ENCODE measurements at regions not wholly inside any gene's neighbourhood (a gene's known extent, or its start where the extent isn't known, plus 50 kb on each side); places are given as distances from the start of the nearest gene placed in this dataset.
A peak's percentile ranks its signal among the peaks of the same experiment; 100 is the strongest.

- no peak overlapping the region for H3K9ac ChIP-seq (ENCODE audit: low read length)
- peaks cover 1% of the 10 kb centered on the region for H3K4me1 ChIP-seq (ENCODE audit: control insufficient read depth, insufficient read depth, low read depth, low read length)
- no peak overlapping the region for H3K18ac ChIP-seq (ENCODE audit: low read depth in 1 of 2, low read length in 2 of 2)
- no peak overlapping the region for H2BK5ac ChIP-seq (ENCODE audit: low read depth, low read length, poor library complexity, severe bottlenecking)
- no peak overlapping the region for H2BK15ac ChIP-seq (ENCODE audit: low read depth, poor library complexity, severe bottlenecking)
- no peak overlapping the region for H2AK5ac ChIP-seq (ENCODE audit: low read length, severe bottlenecking)
- H3K4me2 ChIP-seq (ENCODE audit: low read length, poor library complexity, severe bottlenecking) = no peak overlapping the region
- no peak overlapping the region for H3K27ac ChIP-seq (ENCODE audit: low read length, poor library complexity, severe bottlenecking)
- H3K9me3 ChIP-seq (ENCODE audit: control insufficient read depth, low read length) = no peaks in the 10 kb centered on the region
- H3K27me3 ChIP-seq (ENCODE audit: control insufficient read depth in 1 of 2, insufficient read depth in 1 of 2, low read length in 2 of 2) = no peaks in the 10 kb centered on the region
- no peak overlapping the region for H3K4ac ChIP-seq (ENCODE audit: low read depth in 1 of 2, low read length in 2 of 2)
- no peak overlapping the region for H3K4me3 ChIP-seq (ENCODE audit: insufficient read depth in 1 of 2, low read depth in 1 of 2, low read length in 2 of 2)
- DNase-seq = peak; percentile 55
- no peaks in the 10 kb centered on the region for H3K79me1 ChIP-seq (replicated peaks; ENCODE audit: low read length, poor library complexity, severe bottlenecking)
- no peaks in the 10 kb centered on the region for H3K36me3 ChIP-seq (ENCODE audit: control insufficient read depth in 1 of 2, insufficient read depth in 2 of 2, low read depth in 1 of 2, low read length in 2 of 2)
- WGBS = 20% methylated on average over 1 of the region's 4 CpGs
- H3K23ac ChIP-seq (ENCODE audit: low read length in 2 of 2) = no peak overlapping the region
- H3K14ac ChIP-seq (ENCODE audit: low read length in 2 of 2) = no peak overlapping the region
- H4K91ac ChIP-seq (ENCODE audit: low read length) = no peak overlapping the region
- H4K8ac ChIP-seq (ENCODE audit: low read length) = no peak overlapping the region
- H2AFZ ChIP-seq (ENCODE audit: low read depth, low read length) = no peak overlapping the region
- no peak overlapping the region for H2BK120ac ChIP-seq (ENCODE audit: low read depth, low read length)
- H2BK12ac ChIP-seq (ENCODE audit: low read length in 2 of 2) = no peak overlapping the region
Observed at GRCh38 chr3:117671722-117672318, 962.2 kb downstream of the TUSC7 start.

DNA sequence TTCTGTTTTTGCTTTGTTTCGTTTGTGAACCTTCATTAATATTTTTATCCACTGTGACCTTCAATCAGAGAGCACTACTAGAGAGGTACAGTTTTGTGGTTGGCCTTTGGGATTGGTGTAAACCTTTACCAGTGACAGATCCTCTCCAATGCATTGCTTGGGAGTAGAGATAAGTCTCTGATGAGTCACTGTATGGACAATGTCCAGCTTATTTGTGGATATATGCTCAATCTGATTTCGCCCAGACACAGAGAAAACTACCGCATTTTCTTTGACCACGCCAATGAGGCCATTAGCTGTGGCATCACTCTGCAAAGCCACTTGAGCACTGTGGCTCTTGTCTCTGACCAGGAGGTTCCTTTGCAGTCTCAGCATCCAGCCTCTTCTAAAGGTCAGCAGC is 964.7 kb downstream of the TUSC7 start:
- Histone ChIP-seq H3K27me3 (ENCODE audit: control insufficient read depth in 1 of 2, insufficient read depth in 1 of 2, low read length in 2 of 2) (no peaks in the 10 kb centered on the region), H3K27ac (ENCODE audit: low read length, poor library complexity, severe bottlenecking) (no peak overlapping the region), H2BK15ac (ENCODE audit: low read depth, poor library complexity, severe bottlenecking) (no peak overlapping the region), H3K14ac (ENCODE audit: low read length in 2 of 2) (no peak overlapping the region), H3K4me2 (ENCODE audit: low read length, poor library complexity, severe bottlenecking) (no peak overlapping the region), H2BK12ac (ENCODE audit: low read length in 2 of 2) (no peak overlapping the region), H3K23ac (ENCODE audit: low read length in 2 of 2) (no peak overlapping the region), H3K18ac (ENCODE audit: low read depth in 1 of 2, low read length in 2 of 2) (no peak overlapping the region), H2BK120ac (ENCODE audit: low read depth, low read length) (no peak overlapping the region), H3K4me3 (ENCODE audit: insufficient read depth in 1 of 2, low read depth in 1 of 2, low read length in 2 of 2) (no peak overlapping the region), H3K79me1 (replicated peaks; ENCODE audit: low read length, poor library complexity, severe bottlenecking) (no peaks in the 10 kb centered on the region), H3K9me3 (ENCODE audit: control insufficient read depth, low read length) (no peaks in the 10 kb centered on the region), H3K36me3 (ENCODE audit: control insufficient read depth in 1 of 2, insufficient read depth in 2 of 2, low read depth in 1 of 2, low read length in 2 of 2) (no peaks in the 10 kb centered on the region), H3K4me1 (ENCODE audit: control insufficient read depth, insufficient read depth, low read depth, low read length) (peaks cover 1% of the 10 kb centered on the region), H2AK5ac (ENCODE audit: low read length, severe bottlenecking) (no peak overlapping the region), H4K8ac (ENCODE audit: low read length) (no peak overlapping the region), H2AFZ (ENCODE audit: low read depth, low read length) (no peak overlapping the region), H3K4ac (ENCODE audit: low read depth in 1 of 2, low read length in 2 of 2) (no peak overlapping the region), H3K9ac (ENCODE audit: low read length) (no peak overlapping the region), H4K91ac (ENCODE audit: low read length) (no peak overlapping the region), H2BK5ac (ENCODE audit: low read depth, low read length, poor library complexity, severe bottlenecking) (no peak overlapping the region)
- DNase-seq = peak; percentile 16
- WGBS = 88% methylated on average over 3 of the region's 4 CpGs

DNA sequence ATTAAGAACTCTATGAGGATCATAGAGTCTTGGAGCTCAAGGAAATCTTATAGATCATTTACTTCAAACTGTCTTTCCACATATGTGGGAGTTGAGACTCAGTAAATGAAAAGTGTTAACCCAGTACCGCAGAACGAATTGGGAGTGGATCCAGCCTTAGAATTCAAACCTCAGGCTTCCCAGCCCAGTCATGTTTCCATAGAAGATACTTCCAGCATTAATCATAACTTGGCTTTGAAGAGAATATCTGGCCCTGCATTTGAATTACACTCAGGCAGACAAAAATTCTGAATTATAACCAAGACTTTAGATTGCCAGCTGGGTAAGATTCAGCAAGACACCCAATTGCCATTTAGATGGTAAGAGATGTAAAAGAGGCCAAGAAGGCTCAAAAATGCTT is 972.0 kb downstream of the TUSC7 start:
- no peak overlapping the region for H3K23ac ChIP-seq (ENCODE audit: low read length in 2 of 2)
- no peaks in the 10 kb centered on the region for H3K79me1 ChIP-seq (replicated peaks; ENCODE audit: low read length, poor library complexity, severe bottlenecking)
- no peak overlapping the region for H3K4me2 ChIP-seq (ENCODE audit: low read length, poor library complexity, severe bottlenecking)
- no peak overlapping the region for H2BK15ac ChIP-seq (ENCODE audit: low read depth, poor library complexity, severe bottlenecking)
- H3K4me3 ChIP-seq (ENCODE audit: insufficient read depth in 1 of 2, low read depth in 1 of 2, low read length in 2 of 2) = no peak overlapping the region
- no peak overlapping the region for H2AFZ ChIP-seq (ENCODE audit: low read depth, low read length)
- WGBS = 96% methylated on average over 2 of the region's 2 CpGs
- no peak overlapping the region for H4K91ac ChIP-seq (ENCODE audit: low read length)
- DNase-seq = no peak
- H3K4ac ChIP-seq (ENCODE audit: low read depth in 1 of 2, low read length in 2 of 2) = no peak overlapping the region
- no peak overlapping the region for H3K18ac ChIP-seq (ENCODE audit: low read depth in 1 of 2, low read length in 2 of 2)
- H3K36me3 ChIP-seq (ENCODE audit: control insufficient read depth in 1 of 2, insufficient read depth in 2 of 2, low read depth in 1 of 2, low read length in 2 of 2) = no peaks in the 10 kb centered on the region
- H2BK5ac ChIP-seq (ENCODE audit: low read depth, low read length, poor library complexity, severe bottlenecking) = no peak overlapping the region
- H3K27me3 ChIP-seq (ENCODE audit: control insufficient read depth in 1 of 2, insufficient read depth in 1 of 2, low read length in 2 of 2) = no peaks in the 10 kb centered on the region
- H3K27ac ChIP-seq (ENCODE audit: low read length, poor library complexity, severe bottlenecking) = no peak overlapping the region
- no peak overlapping the region for H3K14ac ChIP-seq (ENCODE audit: low read length in 2 of 2)
- H2BK12ac ChIP-seq (ENCODE audit: low read length in 2 of 2) = no peak overlapping the region
- no peak overlapping the region for H4K8ac ChIP-seq (ENCODE audit: low read length)
- H3K9ac ChIP-seq (ENCODE audit: low read length) = no peak overlapping the region
- H3K4me1 ChIP-seq (ENCODE audit: control insufficient read depth, insufficient read depth, low read depth, low read length) = no peaks in the 10 kb centered on the region
- H2BK120ac ChIP-seq (ENCODE audit: low read depth, low read length) = no peak overlapping the region
- H2AK5ac ChIP-seq (ENCODE audit: low read length, severe bottlenecking) = no peak overlapping the region
- H3K9me3 ChIP-seq (ENCODE audit: control insufficient read depth, low read length) = no peaks in the 10 kb centered on the region

GRCh38 chr3:117687096-117687495 is 977.5 kb downstream of the TUSC7 start:
- no peak overlapping the region for H2BK5ac ChIP-seq (ENCODE audit: low read depth, low read length, poor library complexity, severe bottlenecking)
- H2BK15ac ChIP-seq (ENCODE audit: low read depth, poor library complexity, severe bottlenecking) = no peak overlapping the region
- no peak overlapping the region for H3K9ac ChIP-seq (ENCODE audit: low read length)
- H3K18ac ChIP-seq (ENCODE audit: low read depth in 1 of 2, low read length in 2 of 2) = no peak overlapping the region
- no peak overlapping the region for H3K4me3 ChIP-seq (ENCODE audit: insufficient read depth in 1 of 2, low read depth in 1 of 2, low read length in 2 of 2)
- no peak overlapping the region for H2AFZ ChIP-seq (ENCODE audit: low read depth, low read length)
- H3K4me1 ChIP-seq (ENCODE audit: control insufficient read depth, insufficient read depth, low read depth, low read length) = no peaks in the 10 kb centered on the region
- H3K27me3 ChIP-seq (ENCODE audit: control insufficient read depth in 1 of 2, insufficient read depth in 1 of 2, low read length in 2 of 2) = no peaks in the 10 kb centered on the region
- no peaks in the 10 kb centered on the region for H3K9me3 ChIP-seq (ENCODE audit: control insufficient read depth, low read length)
- no peak overlapping the region for H3K4ac ChIP-seq (ENCODE audit: low read depth in 1 of 2, low read length in 2 of 2)
- H3K14ac ChIP-seq (ENCODE audit: low read length in 2 of 2) = no peak overlapping the region
- H2BK12ac ChIP-seq (ENCODE audit: low read length in 2 of 2) = no peak overlapping the region
- no peak overlapping the region for H2AK5ac ChIP-seq (ENCODE audit: low read length, severe bottlenecking)
- no peaks in the 10 kb centered on the region for H3K36me3 ChIP-seq (ENCODE audit: control insufficient read depth in 1 of 2, insufficient read depth in 2 of 2, low read depth in 1 of 2, low read length in 2 of 2)
- no peak overlapping the region for H3K23ac ChIP-seq (ENCODE audit: low read length in 2 of 2)
- H3K4me2 ChIP-seq (ENCODE audit: low read length, poor library complexity, severe bottlenecking) = no peak overlapping the region
- WGBS = 78% methylated on average over 2 of the region's 2 CpGs
- H3K27ac ChIP-seq (ENCODE audit: low read length, poor library complexity, severe bottlenecking) = no peak overlapping the region
- no peak overlapping the region for H4K8ac ChIP-seq (ENCODE audit: low read length)
- H4K91ac ChIP-seq (ENCODE audit: low read length) = no peak overlapping the region
- H2BK120ac ChIP-seq (ENCODE audit: low read depth, low read length) = no peak overlapping the region
- no peak for DNase-seq
- H3K79me1 ChIP-seq (replicated peaks; ENCODE audit: low read length, poor library complexity, severe bottlenecking) = no peaks in the 10 kb centered on the region

All from mesenchymal stem cell (in vitro differentiated cells and primary cell).